ENCODE measurements at regions not wholly inside any gene's neighbourhood (a gene's known extent, or its start where the extent isn't known, plus 50 kb on each side); places are given as distances from the start of the nearest gene placed in this dataset.
"Not testable (repeated sequence)": the region's sequence is repeated elsewhere in the genome, so short reads cannot be mapped to it uniquely, and the experiment has no call there.

DNA sequence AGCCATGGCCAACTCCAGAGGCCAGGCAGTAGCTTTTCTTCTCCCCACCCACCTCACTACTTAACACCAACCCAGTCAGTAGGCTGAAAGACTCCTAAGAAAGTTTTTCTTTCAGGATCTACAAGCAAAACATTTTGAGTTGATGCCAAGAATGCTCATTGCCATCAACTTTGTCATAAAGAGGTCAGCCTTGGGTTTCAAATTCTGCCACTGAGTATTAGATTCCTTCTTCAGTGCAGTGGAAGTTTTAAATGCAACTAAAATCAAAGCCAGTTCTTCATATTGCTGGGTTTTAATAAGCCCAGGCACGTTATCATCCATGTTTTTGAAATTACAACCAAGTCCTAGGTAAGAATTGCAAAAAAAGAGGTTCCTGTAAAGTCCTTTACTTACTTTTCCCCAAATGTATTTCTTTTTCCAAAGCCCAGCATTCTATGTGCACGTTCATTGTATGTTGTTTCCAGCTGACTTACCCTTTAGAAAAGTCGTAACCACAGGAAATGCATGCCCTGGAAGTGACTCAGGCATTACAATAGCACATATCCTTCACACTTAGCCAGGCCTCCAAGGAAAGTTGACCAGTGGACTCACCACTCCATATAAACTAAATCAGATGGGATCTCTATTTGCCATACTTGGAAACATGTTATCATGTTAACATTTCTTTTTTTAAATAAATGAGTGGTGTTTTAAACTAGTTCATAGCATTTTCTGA is 229.9 kb downstream of the SOX3 start:
- TF ChIP-seq NFRKB (IDR thresholded peaks at IDR 0.05) (no peak), SUZ12 (IDR thresholded peaks at IDR 0.05) (no peak), FOXM1 (IDR thresholded peaks at IDR 0.05; ENCODE audit: borderline replicate concordance) (no peak), FOXA1 (IDR thresholded peaks at IDR 0.05) (no peak), FOXK2 (IDR thresholded peaks at IDR 0.05) (no peak), BHLHE40 (IDR thresholded peaks at IDR 0.05; ENCODE audit: borderline replicate concordance) (no peak), ZNF384 (IDR thresholded peaks at IDR 0.05) (no peak), ELF4 (IDR thresholded peaks at IDR 0.05) (no peak), ARNT (IDR thresholded peaks at IDR 0.05) (no peak), LEF1 (IDR thresholded peaks at IDR 0.05; ENCODE audit: borderline replicate concordance) (no peak), L3MBTL2 (conservative IDR thresholded peaks at IDR 0.05) (no peak), PKNOX1 (IDR thresholded peaks at IDR 0.05) (no peak), SP1 (IDR thresholded peaks at IDR 0.05) (no peak), TARDBP (IDR thresholded peaks at IDR 0.05) (no peak), CTBP1 (IDR thresholded peaks at IDR 0.05; ENCODE audit: borderline replicate concordance) (no peak), HDGF (IDR thresholded peaks at IDR 0.05; ENCODE audit: borderline replicate concordance) (no peak)
- CTCF ChIA-PET, result no interaction called here

DNA sequence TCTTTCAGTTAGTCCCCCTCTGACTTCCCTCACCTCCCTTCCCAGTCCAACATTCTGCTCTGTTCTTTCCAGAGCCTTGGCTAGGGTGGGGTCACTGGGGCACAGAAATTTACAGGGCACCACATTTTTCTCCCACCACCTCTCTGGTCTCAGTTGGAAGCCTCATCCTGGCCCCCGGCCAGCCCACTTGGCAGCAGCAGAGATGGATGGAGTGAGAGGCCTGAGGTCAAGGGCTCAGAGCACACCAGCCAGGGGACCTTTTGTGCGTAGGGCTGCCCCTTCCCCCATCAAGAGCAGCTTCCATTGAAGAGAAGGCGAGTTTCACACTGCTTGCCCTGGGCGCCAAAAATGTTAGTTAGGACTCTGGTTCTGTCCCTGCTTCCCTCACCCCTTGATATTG is 230.9 kb downstream of the SOX3 start:
- TF ChIP-seq ZNF384 (IDR thresholded peaks at IDR 0.05) (no peak), ELF4 (IDR thresholded peaks at IDR 0.05) (no peak), BHLHE40 (IDR thresholded peaks at IDR 0.05; ENCODE audit: borderline replicate concordance) (no peak), L3MBTL2 (conservative IDR thresholded peaks at IDR 0.05) (no peak), SUZ12 (IDR thresholded peaks at IDR 0.05) (no peak), HDGF (IDR thresholded peaks at IDR 0.05; ENCODE audit: borderline replicate concordance) (no peak), CTBP1 (IDR thresholded peaks at IDR 0.05; ENCODE audit: borderline replicate concordance) (no peak), PKNOX1 (IDR thresholded peaks at IDR 0.05) (no peak), ARNT (IDR thresholded peaks at IDR 0.05) (no peak), SP1 (IDR thresholded peaks at IDR 0.05) (no peak), LEF1 (IDR thresholded peaks at IDR 0.05; ENCODE audit: borderline replicate concordance) (no peak), FOXM1 (IDR thresholded peaks at IDR 0.05; ENCODE audit: borderline replicate concordance) (no peak), NFRKB (IDR thresholded peaks at IDR 0.05) (no peak), FOXK2 (IDR thresholded peaks at IDR 0.05) (no peak), FOXA1 (IDR thresholded peaks at IDR 0.05) (no peak), TARDBP (IDR thresholded peaks at IDR 0.05) (no peak)
- ChIA-PET CTCF (no interaction called here), POLR2A (no interaction called here)
- no peak for DNase-seq (ENCODE audit: extremely low spot score)

More for the DNA sequence above, 229.9 kb downstream of the SOX3 start:
- POLR2A ChIA-PET, result no interaction called here
- DNase-seq (ENCODE audit: extremely low spot score), result no peak

GRCh38 chrX:140250391-140250790 is 254.5 kb downstream of the SOX3 start:
- CTCF ChIA-PET, result no interaction called here
- DNase-seq (ENCODE audit: extremely low spot score), result no peak
- POLR2A ChIA-PET, result no interaction called here
- TF ChIP-seq FOXA1 (IDR thresholded peaks at IDR 0.05), result no peak
- no peak for TF ChIP-seq L3MBTL2 (conservative IDR thresholded peaks at IDR 0.05)
- no peak for TF ChIP-seq HDGF (IDR thresholded peaks at IDR 0.05; ENCODE audit: borderline replicate concordance)
- no peak for TF ChIP-seq PKNOX1 (IDR thresholded peaks at IDR 0.05)
- TF ChIP-seq CTBP1 (IDR thresholded peaks at IDR 0.05; ENCODE audit: borderline replicate concordance), result no peak
- no peak for TF ChIP-seq SUZ12 (IDR thresholded peaks at IDR 0.05)
- no peak for TF ChIP-seq ARNT (IDR thresholded peaks at IDR 0.05)
- no peak for TF ChIP-seq LEF1 (IDR thresholded peaks at IDR 0.05; ENCODE audit: borderline replicate concordance)
- TF ChIP-seq SP1 (IDR thresholded peaks at IDR 0.05), result no peak
- TF ChIP-seq NFRKB (IDR thresholded peaks at IDR 0.05), result no peak
- no peak for TF ChIP-seq ELF4 (IDR thresholded peaks at IDR 0.05)
- TF ChIP-seq FOXK2 (IDR thresholded peaks at IDR 0.05), result no peak

- no peak for DNase-seq (ENCODE audit: extremely low spot score)
- ChIA-PET CTCF (no interaction called here), POLR2A (no interaction called here)
- TF ChIP-seq ZNF384 (IDR thresholded peaks at IDR 0.05), result no peak
- no peak for TF ChIP-seq BHLHE40 (IDR thresholded peaks at IDR 0.05; ENCODE audit: borderline replicate concordance)
- TF ChIP-seq L3MBTL2 (conservative IDR thresholded peaks at IDR 0.05), result no peak
- no peak for TF ChIP-seq LEF1 (IDR thresholded peaks at IDR 0.05; ENCODE audit: borderline replicate concordance)
- TF ChIP-seq FOXA1 (IDR thresholded peaks at IDR 0.05), result no peak
- no peak for TF ChIP-seq SP1 (IDR thresholded peaks at IDR 0.05)
- TF ChIP-seq FOXM1 (IDR thresholded peaks at IDR 0.05; ENCODE audit: borderline replicate concordance), result no peak
- TF ChIP-seq PKNOX1 (IDR thresholded peaks at IDR 0.05), result no peak
- no peak for TF ChIP-seq HDGF (IDR thresholded peaks at IDR 0.05; ENCODE audit: borderline replicate concordance)
- no peak for TF ChIP-seq SUZ12 (IDR thresholded peaks at IDR 0.05)
- TF ChIP-seq ARNT (IDR thresholded peaks at IDR 0.05), result no peak
- no peak for TF ChIP-seq ELF4 (IDR thresholded peaks at IDR 0.05)
- no peak for TF ChIP-seq CTBP1 (IDR thresholded peaks at IDR 0.05; ENCODE audit: borderline replicate concordance)
- TF ChIP-seq TARDBP (IDR thresholded peaks at IDR 0.05), result no peak
- no peak for TF ChIP-seq NFRKB (IDR thresholded peaks at IDR 0.05)
- no peak for TF ChIP-seq FOXK2 (IDR thresholded peaks at IDR 0.05)
Observed at GRCh38 chrX:140249088-140249487, 255.8 kb downstream of the SOX3 start.

DNA sequence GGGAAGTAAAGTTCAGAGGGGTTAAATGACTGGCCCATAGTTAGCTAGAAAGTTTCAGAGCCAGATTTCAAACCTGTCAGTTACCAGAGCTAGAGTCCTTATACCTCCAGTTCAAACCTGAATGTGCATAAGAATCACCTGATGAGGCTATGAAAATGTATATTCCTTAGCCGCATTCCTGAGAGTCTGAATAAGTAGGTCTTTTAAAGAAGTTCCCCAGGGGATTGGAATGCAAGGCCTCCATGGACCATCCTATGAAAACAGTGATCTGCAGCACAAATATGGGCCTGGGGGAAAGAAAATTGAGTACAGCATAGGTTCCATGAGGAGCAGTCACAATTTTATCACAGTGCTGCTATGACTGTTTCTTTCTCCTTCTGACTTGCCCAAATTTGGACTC is 263.9 kb upstream of the CXorf66 start:
- no peak for DNase-seq (ENCODE audit: extremely low spot score)
- ChIA-PET CTCF (no interaction called here), POLR2A (no interaction called here)
- no peak for TF ChIP-seq BHLHE40 (IDR thresholded peaks at IDR 0.05; ENCODE audit: borderline replicate concordance)
- no peak for TF ChIP-seq ARNT (IDR thresholded peaks at IDR 0.05)
- no peak for TF ChIP-seq FOXM1 (IDR thresholded peaks at IDR 0.05; ENCODE audit: borderline replicate concordance)
- no peak for TF ChIP-seq FOXA1 (IDR thresholded peaks at IDR 0.05)
- no peak for TF ChIP-seq CTBP1 (IDR thresholded peaks at IDR 0.05; ENCODE audit: borderline replicate concordance)
- TF ChIP-seq ELF4 (IDR thresholded peaks at IDR 0.05), result no peak
- TF ChIP-seq HDGF (IDR thresholded peaks at IDR 0.05; ENCODE audit: borderline replicate concordance), result no peak
- no peak for TF ChIP-seq ZNF384 (IDR thresholded peaks at IDR 0.05)
- no peak for TF ChIP-seq L3MBTL2 (conservative IDR thresholded peaks at IDR 0.05)
- no peak for TF ChIP-seq NFRKB (IDR thresholded peaks at IDR 0.05)
- TF ChIP-seq SUZ12 (IDR thresholded peaks at IDR 0.05), result no peak
- TF ChIP-seq LEF1 (IDR thresholded peaks at IDR 0.05; ENCODE audit: borderline replicate concordance), result no peak
- TF ChIP-seq SP1 (IDR thresholded peaks at IDR 0.05), result no peak
- TF ChIP-seq TARDBP (IDR thresholded peaks at IDR 0.05), result no peak

DNA sequence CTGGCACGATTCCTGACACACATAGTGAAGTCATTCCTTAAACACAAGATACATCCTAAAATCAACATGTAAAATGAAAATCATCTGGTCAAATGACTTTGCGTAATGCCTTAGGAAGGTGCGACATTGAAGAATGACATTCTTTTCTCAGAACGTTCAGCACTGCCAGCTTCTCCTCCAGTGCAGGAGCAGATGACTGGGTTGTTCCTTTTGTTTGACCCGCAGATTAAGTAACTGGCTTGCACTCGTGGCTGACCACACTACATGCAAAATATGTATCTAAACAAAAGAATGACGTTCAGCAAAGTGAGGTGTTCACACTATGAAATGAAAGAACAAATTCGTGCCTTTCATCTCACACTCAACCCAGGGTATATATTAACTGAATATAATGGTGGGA is 260.7 kb upstream of the CXorf66 start:
- CTCF ChIA-PET; POLR2A ChIA-PET; DNase-seq (ENCODE audit: extremely low spot score): not testable (repeated sequence)

DNA sequence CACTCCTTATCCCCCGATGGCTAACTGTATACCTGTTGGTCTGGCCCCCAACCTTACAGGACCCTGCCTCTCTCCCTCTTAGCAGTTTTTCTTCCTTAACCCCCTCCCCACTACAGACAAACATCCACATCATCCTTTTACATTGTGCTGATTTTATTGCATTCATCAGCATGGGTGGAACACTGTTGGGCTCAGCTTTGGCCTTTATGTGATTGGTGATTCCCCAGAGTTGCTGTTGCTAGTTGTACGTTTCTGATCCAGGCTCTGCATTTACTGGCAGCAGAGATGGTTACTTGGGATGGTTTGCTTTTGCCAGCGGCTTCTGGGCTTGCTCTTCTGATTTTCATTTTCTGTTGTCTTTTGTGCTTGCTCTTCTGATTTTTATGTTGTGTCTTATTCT is 250.6 kb upstream of the CXorf66 start:
- POLR2A ChIA-PET; DNase-seq (ENCODE audit: extremely low spot score); CTCF ChIA-PET: not testable (repeated sequence)

DNA sequence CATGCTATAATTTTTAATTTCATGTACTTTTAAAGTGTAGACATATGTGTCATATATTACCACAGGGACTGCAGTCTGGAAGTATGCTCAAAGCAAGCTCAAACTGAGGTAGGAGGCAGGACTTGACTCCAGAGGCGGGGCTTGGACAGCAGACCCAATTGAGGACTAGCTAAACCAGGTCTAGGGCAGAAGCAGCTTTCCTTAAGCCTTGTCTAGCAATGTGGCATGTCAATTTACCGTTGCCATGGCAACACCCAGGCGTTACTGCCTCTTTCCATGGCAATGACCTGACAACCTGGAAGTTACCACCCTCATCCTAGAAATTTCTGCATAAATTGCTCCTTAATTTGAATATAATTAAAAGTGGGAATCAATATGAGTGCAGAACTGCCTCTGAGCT is 249.2 kb upstream of the CXorf66 start:
- DNase-seq (ENCODE audit: extremely low spot score); CTCF ChIA-PET; POLR2A ChIA-PET: not testable (repeated sequence)

Measured in HEK293T (cell line).